H1 (cell line): ENCODE measurements at regions not wholly inside any gene's neighbourhood (a gene's known extent, or its start where the extent isn't known, plus 50 kb on each side); places are given as distances from the start of the nearest gene placed in this dataset.

Source experiments
- CTCF ChIA-PET: fragments of 300-600 bp; sonication (Branson Sonifier 250); formaldehyde crosslinking; loops from one replicate; lab custom pipeline; 2021; ENCODE audit not compliant: partially characterized antibody; lab: Charles Lee
- POLR2A ChIA-PET: fragments of 300-600 bp; sonication (Branson Sonifier 250); formaldehyde crosslinking; loops from one replicate; lab custom pipeline; 2021; ENCODE audit warnings: inconsistent platforms; ENCODE audit not compliant: partially characterized antibody; lab: Charles Lee
- DNase-seq, 2 experiments: peaks; one replicate each; pipeline versions ENCODE4 v3.0.0 to v3.0.0-alpha.2; 2010 to 2022; ENCODE audit warnings: low spot score in 2 of 2, low read depth in 1 of 2, mixed read lengths in 1 of 2
- FAIRE-seq: peaks from 2 replicates; lab custom pipeline; 2011; peaks lifted over from hg19 to GRCh38; lab: Jason Lieb, UNC
- H2AFZ ChIP-seq: 2 replicates; pipeline ENCODE4 v1.8.1; 2012; ENCODE audit warnings: low read length, inconsistent platforms
- H2AK5ac ChIP-seq: 2 replicates; pipeline ENCODE4 v1.6.1; 2013; ENCODE audit warnings: low read depth, low read length
- H2BK120ac ChIP-seq: replicated peaks from 2 replicates; pipeline ENCODE3; 2013; ENCODE audit warnings: low read depth, low read length, inconsistent platforms
- H2BK12ac ChIP-seq: 2 replicates; pipeline ENCODE4 v1.6.1; 2013; ENCODE audit warnings: low read depth, low read length
- H2BK15ac ChIP-seq: 2 replicates; pipeline ENCODE4 v1.6.1; 2013; ENCODE audit warnings: low read length
- H2BK20ac ChIP-seq: 2 replicates; pipeline ENCODE4 v1.6.1; 2013; ENCODE audit warnings: low read length
- H2BK5ac ChIP-seq: 2 replicates; pipeline ENCODE4 v1.6.1; 2013; ENCODE audit warnings: low read depth, low read length
- H3K14ac ChIP-seq: 2 replicates; pipeline ENCODE4 v1.6.1; 2013; ENCODE audit warnings: inconsistent platforms; ENCODE audit not compliant: insufficient read length
- H3K18ac ChIP-seq: 2 replicates; pipeline ENCODE4 v1.6.1; 2013; ENCODE audit warnings: low read length; ENCODE audit errors: extremely low read depth
- H3K23ac ChIP-seq: 2 replicates; pipeline ENCODE4 v1.6.1; 2013; ENCODE audit warnings: inconsistent platforms; ENCODE audit not compliant: insufficient read length
- H3K23me2 ChIP-seq: 2 replicates; pipeline ENCODE4 v1.6.1; 2013; ENCODE audit warnings: low read depth, low read length
- H3K27ac ChIP-seq: 2 replicates; pipeline ENCODE4 v1.6.1; 2011; ENCODE audit warnings: low read depth, low read length, inconsistent platforms
- H3K27me3 ChIP-seq, 4 experiments: replicated peaks in 1 of 4; 1 replicate in 1 of 4; 2 replicates in 3 of 4; pipeline versions ENCODE4 v1.6.1 to v1.8.1; 2011 to 2013; ENCODE audit warnings: low read length in 3 of 4, mild to moderate bottlenecking in 3 of 4, inconsistent platforms in 2 of 4, mixed read lengths in 2 of 4, moderate library complexity in 1 of 4; ENCODE audit not compliant: control insufficient read depth in 3 of 4, insufficient read depth in 3 of 4; ENCODE audit errors: extremely low read depth in 1 of 4
- H3K36me3 ChIP-seq, 4 experiments: 2 replicates each; pipeline versions ENCODE4 v1.6.1 to v1.8.1; 2011 to 2013; ENCODE audit warnings: mild to moderate bottlenecking in 4 of 4, low read length in 3 of 4, moderate library complexity in 2 of 4, control low read depth in 1 of 4, inconsistent platforms in 1 of 4; ENCODE audit not compliant: insufficient read depth in 4 of 4, control insufficient read depth in 2 of 4
- H3K4ac ChIP-seq: replicated peaks from 2 replicates; pipeline ENCODE3; 2013; ENCODE audit warnings: low read length, low read depth, mixed read lengths, inconsistent platforms; ENCODE audit not compliant: insufficient read length
- H3K4me1 ChIP-seq, 4 experiments: replicated peaks in 1 of 4; 1 replicate in 1 of 4; 2 replicates in 3 of 4; pipeline versions ENCODE4 v1.6.1 to v1.8.1; 2011 to 2013; ENCODE audit warnings: low read length in 3 of 4, inconsistent platforms in 2 of 4, mixed read lengths in 1 of 4; ENCODE audit not compliant: insufficient read depth in 4 of 4, control insufficient read depth in 3 of 4
- H3K4me2 ChIP-seq, 2 experiments: 2 replicates each; pipeline versions ENCODE4 v1.6.1 to v1.8.1; 2011 to 2013; ENCODE audit warnings: low read depth in 2 of 2, low read length in 2 of 2, control low read depth in 1 of 2, inconsistent platforms in 1 of 2, mild to moderate bottlenecking in 1 of 2; ENCODE audit not compliant: insufficient read depth in 1 of 2
- H3K4me3 ChIP-seq, 4 experiments: fragments of 200-600, 300-600 bp in 1 of 4; sonication (generic), shearing (Covaris generic), sonication (Bioruptor Twin) in 1 of 4; 2 replicates each; pipeline versions ENCODE4 v1.5.1 to v1.8.1; 2011 to 2016; ENCODE audit warnings: low read length in 4 of 4, low read depth in 3 of 4, control low read depth in 2 of 4, inconsistent platforms in 2 of 4, mild to moderate bottlenecking in 2 of 4, mixed read lengths in 1 of 4, moderate library complexity in 1 of 4; ENCODE audit not compliant: insufficient read depth in 2 of 4; ENCODE audit errors: extremely low read depth in 1 of 4
- H3K56ac ChIP-seq: replicated peaks from 2 replicates; pipeline ENCODE3; 2013; ENCODE audit warnings: low read depth, mild to moderate bottlenecking, mixed read lengths, low read length, inconsistent platforms; ENCODE audit not compliant: insufficient read length
- H3K79me1 ChIP-seq: 2 replicates; pipeline ENCODE4 v1.6.1; 2013; ENCODE audit warnings: low read depth, low read length, control low read depth
- H3K79me2 ChIP-seq, 2 experiments: 2 replicates each; pipeline versions ENCODE4 v1.6.1 to v1.8.1; 2012 to 2013; ENCODE audit warnings: low read length in 2 of 2, mild to moderate bottlenecking in 2 of 2, inconsistent platforms in 1 of 2; ENCODE audit not compliant: insufficient read depth in 2 of 2, control insufficient read depth in 1 of 2
- H3K9ac ChIP-seq, 4 experiments: replicated peaks in 1 of 4; 1 replicate in 1 of 4; 2 replicates in 3 of 4; pipeline versions ENCODE4 v1.6.1 to v1.8.1; 2011 to 2013; ENCODE audit warnings: low read depth in 3 of 4, low read length in 3 of 4, control low read depth in 2 of 4, mild to moderate bottlenecking in 2 of 4, moderate library complexity in 2 of 4, inconsistent platforms in 1 of 4; ENCODE audit errors: extremely low read depth in 1 of 4
- H3K9me3 ChIP-seq, 2 experiments: 2 replicates each; pipeline versions ENCODE4 v1.6.1 to v1.8.1; 2012 to 2013; ENCODE audit warnings: mild to moderate bottlenecking in 2 of 2, moderate library complexity in 2 of 2, control low read depth in 1 of 2, inconsistent platforms in 1 of 2, low read depth in 1 of 2, low read length in 1 of 2, mixed read lengths in 1 of 2; ENCODE audit not compliant: insufficient read depth in 2 of 2
- H4K20me1 ChIP-seq, 2 experiments: replicated peaks in 1 of 2; 2 replicates each; pipeline versions ENCODE3 to v1.8.1; 2011 to 2013; ENCODE audit warnings: inconsistent platforms in 2 of 2, low read length in 2 of 2, mild to moderate bottlenecking in 1 of 2; ENCODE audit not compliant: insufficient read depth in 2 of 2, control insufficient read depth in 1 of 2
- H4K5ac ChIP-seq: 2 replicates; pipeline ENCODE4 v1.6.1; 2013; ENCODE audit warnings: low read length, low read depth, mixed read lengths, inconsistent platforms; ENCODE audit not compliant: insufficient read length
- H4K8ac ChIP-seq: 2 replicates; pipeline ENCODE4 v1.8.0; 2013; ENCODE audit warnings: mild to moderate bottlenecking, moderate library complexity, low read length, inconsistent platforms; ENCODE audit not compliant: insufficient read depth; ENCODE audit errors: extremely low read depth
- H4K91ac ChIP-seq: replicated peaks from 2 replicates; pipeline ENCODE3; 2013; ENCODE audit warnings: low read length, mixed read lengths, inconsistent platforms; ENCODE audit not compliant: insufficient read length
- BCL11A ChIP-seq, 2 experiments: IDR thresholded peaks; one replicate each; pipeline ENCODE4 v1.6.1; 2011; ENCODE audit warnings: low read depth in 2 of 2, low read length in 2 of 2, mild to moderate bottlenecking in 2 of 2
- CBX5 ChIP-seq: fragments of 300-800, 300-1000 bp; sonication (generic); IDR thresholded peaks from 2 replicates; pipeline ENCODE4 v1.7.1; 2016; ENCODE audit warnings: antibody characterized with exemption, low read length, low read depth
- CEBPB ChIP-seq: IDR thresholded peaks from 2 replicates; pipeline ENCODE4 v1.6.1; 2012; ENCODE audit warnings: low read depth, low read length
- CREB1 ChIP-seq: IDR thresholded peaks from 2 replicates; pipeline ENCODE4 v1.6.1; 2012; ENCODE audit warnings: inconsistent platforms
- HDAC6 ChIP-seq: IDR thresholded peaks from one replicate; pipeline ENCODE4 v1.7.1; 2012; ENCODE audit warnings: low read depth, mild to moderate bottlenecking, inconsistent platforms, low read length, moderate library complexity
- JUND ChIP-seq: IDR thresholded peaks from 2 replicates; pipeline ENCODE4 v1.6.1; 2011; ENCODE audit warnings: mild to moderate bottlenecking, improper control_type of control experiment, low read length
- MAFK ChIP-seq: IDR thresholded peaks from 2 replicates; pipeline ENCODE4 v1.6.1; 2012; ENCODE audit warnings: low read depth, mild to moderate bottlenecking, improper control_type of control experiment, low read length
- NANOG ChIP-seq: IDR thresholded peaks from 2 replicates; pipeline ENCODE4 v1.6.1; 2011; ENCODE audit warnings: low read length, low read depth, mild to moderate bottlenecking, inconsistent platforms; ENCODE audit not compliant: insufficient read depth, poor library complexity, severe bottlenecking
- POU5F1 ChIP-seq: IDR thresholded peaks from 2 replicates; pipeline ENCODE4 v1.6.1; 2011; ENCODE audit warnings: low read depth, mild to moderate bottlenecking, low read length, moderate library complexity
- RBBP5 ChIP-seq: IDR thresholded peaks from 2 replicates; pipeline ENCODE4 v1.7.1; 2012; ENCODE audit warnings: low read depth, mild to moderate bottlenecking, inconsistent platforms, low read length, moderate library complexity, borderline replicate concordance
- SIX5 ChIP-seq: IDR thresholded peaks from 2 replicates; pipeline ENCODE4 v1.6.1; 2011; ENCODE audit warnings: mild to moderate bottlenecking, low read depth, low read length
- SRF ChIP-seq: IDR thresholded peaks from 2 replicates; pipeline ENCODE4 v1.6.1; 2011; ENCODE audit warnings: mild to moderate bottlenecking, low read depth, low read length, moderate library complexity
- TCF12 ChIP-seq: IDR thresholded peaks from 2 replicates; pipeline ENCODE4 v1.6.1; 2011; ENCODE audit warnings: low read depth, mild to moderate bottlenecking, low read length
- TEAD4 ChIP-seq: IDR thresholded peaks from 2 replicates; pipeline ENCODE4 v1.6.1; 2012; ENCODE audit warnings: low read depth, low read length, inconsistent platforms, mixed read lengths
- WGBS, 2 experiments: shearing (Covaris generic) in 1 of 2; methylation state at CpG; one replicate each; pipeline versions ENCODE4 v1.1.6 to v1.1.7; 2013 to 2015; ENCODE audit warnings: low lambda C conversion rate in 2 of 2, mixed read lengths in 2 of 2, inconsistent platforms in 1 of 2, low coverage in 1 of 2, missing lambda C conversion rate in 1 of 2; ENCODE audit not compliant: insufficient replicate concordance in 2 of 2, insufficient coverage in 1 of 2, insufficient read length in 1 of 2; ENCODE audit errors: extremely low coverage in 1 of 2, missing lambda C conversion rate in 1 of 2; 5-methylcytosine and 5-hydroxymethylcytosine counted together

GRCh38 chr2:225773148-225773547 is 373.6 kb downstream of the NYAP2 start:
- Histone ChIP-seq H3K4me3 (no peak overlapping the region), H2AFZ (no peak overlapping the region), H3K23me2 (no peaks in the 10 kb centered on the region), H3K27ac (no peak overlapping the region), H4K91ac (no peak overlapping the region), H3K23ac (no peak overlapping the region), H3K56ac (no peak overlapping the region), H4K20me1 (no peaks in the 10 kb centered on the region), H4K5ac (no peak overlapping the region), H2BK15ac (no peak overlapping the region), H3K79me2 (no peaks in the 10 kb centered on the region), H2AK5ac (no peak overlapping the region), H3K27me3 (no peaks in the 10 kb centered on the region), H2BK20ac (no peak overlapping the region), H2BK120ac (no peak overlapping the region), H3K18ac (no peak overlapping the region), H3K4me2 (no peak overlapping the region), H4K8ac (no peak overlapping the region), H3K14ac (no peak overlapping the region), H3K4me1 (no peaks in the 10 kb centered on the region), H2BK5ac (no peak overlapping the region), H3K79me1 (no peaks in the 10 kb centered on the region), H3K36me3 (no peaks in the 10 kb centered on the region), H3K4ac (no peak overlapping the region), H3K9ac (no peak overlapping the region), H2BK12ac (no peak overlapping the region), H3K9me3 (no peaks in the 10 kb centered on the region)
- ChIA-PET CTCF (interaction anchor here (0.6 kb wide), 1 partner anchor 418 kb away, joined by 3 read pairs; no protein-coding TSS in a partner anchor), POLR2A (interaction anchor here (0.7 kb wide), 1 partner anchor 16 kb away, joined by 3 read pairs; no protein-coding TSS in a partner anchor)
- TF ChIP-seq CREB1 = no peak
- no peak for TF ChIP-seq TEAD4
- no peak for TF ChIP-seq CEBPB
- no peak for TF ChIP-seq POU5F1
- TF ChIP-seq SRF = no peak
- TF ChIP-seq CBX5 = no peak
- no peak for TF ChIP-seq NANOG
- no peak for TF ChIP-seq JUND
- no peak for TF ChIP-seq BCL11A (IDR thresholded peaks at IDR 0.05; ENCODE audit: low read depth in 2 of 2, low read length in 2 of 2)
- TF ChIP-seq MAFK = no peak
- TF ChIP-seq HDAC6 = no peak
- TF ChIP-seq SIX5 = no peak
- TF ChIP-seq TCF12 = no peak
- no peak for TF ChIP-seq RBBP5
- DNase-seq (no peak), FAIRE-seq (no peak)
- 82% methylated on average over 2 of the region's 2 CpGs; no CpG with 5 or more reads in 1 of the 2 experiments for WGBS, 2 experiments
